Inferior parietal cortex (tissue), 1 donor: ENCODE measurements at regions not wholly inside any gene's neighbourhood (a gene's known extent, or its start where the extent isn't known, plus 50 kb on each side); places are given as distances from the start of the nearest gene placed in this dataset.
A peak's percentile ranks its signal among the peaks of the same experiment; 100 is the strongest.
"Not testable (repeated sequence)": the region's sequence is repeated elsewhere in the genome, so short reads cannot be mapped to it uniquely, and the experiment has no call there.

Experiments used
- DNase-seq: peaks from one replicate; pipeline ENCODE4 v3.0.0-alpha.2; 2016; ENCODE audit errors: extremely low spot score

- DNase-seq: peak; percentile 5
Observed at GRCh38 chr7:137110091-137110509, 233.4 kb downstream of the PTN start.

- not testable (repeated sequence) for DNase-seq
Observed at GRCh38 chr7:137107802-137108201, 235.7 kb downstream of the PTN start.

DNA sequence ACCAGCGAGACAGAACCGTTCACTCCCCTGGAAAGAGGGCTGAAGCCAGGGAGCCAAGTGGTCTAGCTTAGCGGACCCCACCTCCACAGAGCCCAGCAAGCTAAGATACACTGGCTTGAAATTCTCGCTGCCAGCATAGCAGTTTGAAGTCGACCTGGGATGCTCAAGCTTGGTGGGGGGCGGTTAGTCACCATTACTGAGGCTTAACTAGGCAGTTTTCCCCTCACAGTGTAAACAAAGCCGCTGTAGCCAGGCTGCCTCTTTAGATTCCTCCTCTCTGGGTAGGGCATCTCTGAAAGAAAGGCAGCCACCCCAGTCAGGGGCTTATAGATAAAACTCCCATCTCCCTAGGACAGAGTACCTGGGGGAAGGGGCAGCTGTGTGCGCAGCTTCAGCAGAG lies 235.1 kb downstream of the CHRM2 start:
- not testable (repeated sequence) for DNase-seq

GRCh38 chr7:137097111-137097510 lies 228.7 kb downstream of the CHRM2 start:
- no peak for DNase-seq

GRCh38 chr7:137096607-137097006 lies 228.2 kb downstream of the CHRM2 start:
- no peak for DNase-seq

DNA sequence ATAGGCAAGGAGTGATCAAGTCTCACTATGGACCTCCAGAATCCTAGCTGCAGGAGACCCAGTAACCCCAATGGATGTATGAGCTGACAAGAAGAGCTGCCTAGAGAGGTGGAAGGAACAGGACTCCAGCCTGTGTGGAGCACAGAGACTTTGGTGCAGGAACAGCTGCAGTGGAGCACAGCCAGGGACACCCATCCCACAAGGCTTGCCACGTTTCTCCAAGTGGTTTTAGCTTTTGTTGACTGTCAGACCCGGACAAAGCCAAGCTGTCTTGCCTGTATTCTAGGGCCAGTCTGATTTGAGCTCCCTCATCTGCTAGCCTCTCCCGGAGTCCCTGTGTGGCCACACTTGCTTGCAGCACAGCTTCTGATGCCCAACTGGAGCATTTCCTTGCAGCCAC lies 224.7 kb downstream of the CHRM2 start:
- DNase-seq: no peak

DNA sequence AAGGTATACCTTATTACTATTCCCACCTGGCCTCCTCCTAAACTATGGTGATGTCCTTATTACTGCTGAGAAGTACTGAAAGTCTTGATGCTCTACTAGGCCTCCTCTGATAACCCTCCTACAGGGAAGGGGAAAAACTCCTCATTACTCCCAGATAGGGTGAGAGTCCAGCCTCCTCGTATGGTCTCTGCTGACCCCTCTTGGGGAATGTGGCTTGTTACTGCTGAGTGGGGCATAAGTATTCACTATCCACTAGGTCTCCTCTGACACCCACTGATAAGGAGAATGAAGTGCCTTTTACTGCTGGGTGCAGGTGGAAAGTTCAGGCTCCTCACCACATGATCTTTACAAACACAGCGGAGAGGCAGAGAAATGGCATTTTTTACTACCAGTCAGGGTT lies 222.9 kb downstream of the CHRM2 start:
- no peak for DNase-seq

DNA sequence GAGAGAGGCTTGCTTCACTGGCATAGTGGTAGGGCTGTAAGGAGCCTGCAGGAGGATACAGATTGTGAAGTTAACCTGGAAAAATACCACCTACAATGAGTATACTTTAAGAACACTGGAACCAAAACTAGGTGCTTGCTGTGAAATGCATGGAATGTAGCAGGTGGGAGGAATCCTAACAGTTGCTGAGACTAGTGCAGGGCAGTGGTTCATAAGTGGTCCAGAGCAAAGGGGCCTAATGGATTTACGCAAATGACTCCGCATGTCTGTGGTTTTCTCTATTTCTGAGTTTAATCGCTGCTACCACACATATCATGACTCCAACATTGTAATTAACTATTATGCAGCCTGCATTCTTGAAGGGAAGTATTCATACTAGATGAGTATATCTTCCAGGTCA lies 218.4 kb downstream of the CHRM2 start:
- DNase-seq: no peak

GRCh38 chr7:137084607-137085380 lies 216.3 kb downstream of the CHRM2 start:
- DNase-seq: peak; percentile 58

GRCh38 chr7:137082391-137082790 lies 213.9 kb downstream of the CHRM2 start:
- DNase-seq: peak; percentile 4

GRCh38 chr7:137081321-137082093 lies 213.1 kb downstream of the CHRM2 start:
- peak; percentile 40 for DNase-seq

DNA sequence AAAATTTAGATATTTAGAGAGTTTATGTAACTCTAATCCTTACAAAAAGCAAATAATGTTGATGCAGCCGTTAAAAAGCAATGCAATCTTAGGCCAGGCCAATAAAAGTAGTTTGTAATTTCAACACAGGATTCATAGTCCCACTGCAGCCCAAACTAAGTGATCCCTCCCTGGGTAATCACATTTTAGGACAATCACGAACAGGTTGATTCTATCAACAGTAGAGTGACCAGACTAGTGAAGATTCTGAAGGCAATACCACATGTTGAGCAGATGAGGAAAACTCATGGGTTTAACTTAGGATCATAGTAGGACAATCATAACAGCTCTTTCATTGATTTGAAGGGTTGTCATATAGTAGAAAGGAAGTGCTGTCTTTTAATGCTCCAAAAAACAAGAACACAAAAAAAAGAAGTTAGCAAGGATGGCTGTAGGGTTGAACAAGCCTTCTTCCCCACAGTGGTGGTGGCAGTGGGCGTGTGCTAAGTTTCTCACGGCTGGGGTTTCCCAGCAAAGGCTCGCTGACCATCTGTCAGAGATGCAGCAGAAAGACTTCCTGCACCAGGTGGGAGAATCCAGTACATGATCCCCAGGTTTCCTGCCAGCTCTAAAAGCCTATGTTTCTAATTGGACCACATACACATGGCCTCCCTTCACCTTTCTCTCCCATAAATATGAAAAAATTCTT lies 212.2 kb downstream of the CHRM2 start:
- DNase-seq: peak; percentile 9

- no peak for DNase-seq
Observed at GRCh38 chr7:137078781-137079180, 210.3 kb downstream of the CHRM2 start.

DNA sequence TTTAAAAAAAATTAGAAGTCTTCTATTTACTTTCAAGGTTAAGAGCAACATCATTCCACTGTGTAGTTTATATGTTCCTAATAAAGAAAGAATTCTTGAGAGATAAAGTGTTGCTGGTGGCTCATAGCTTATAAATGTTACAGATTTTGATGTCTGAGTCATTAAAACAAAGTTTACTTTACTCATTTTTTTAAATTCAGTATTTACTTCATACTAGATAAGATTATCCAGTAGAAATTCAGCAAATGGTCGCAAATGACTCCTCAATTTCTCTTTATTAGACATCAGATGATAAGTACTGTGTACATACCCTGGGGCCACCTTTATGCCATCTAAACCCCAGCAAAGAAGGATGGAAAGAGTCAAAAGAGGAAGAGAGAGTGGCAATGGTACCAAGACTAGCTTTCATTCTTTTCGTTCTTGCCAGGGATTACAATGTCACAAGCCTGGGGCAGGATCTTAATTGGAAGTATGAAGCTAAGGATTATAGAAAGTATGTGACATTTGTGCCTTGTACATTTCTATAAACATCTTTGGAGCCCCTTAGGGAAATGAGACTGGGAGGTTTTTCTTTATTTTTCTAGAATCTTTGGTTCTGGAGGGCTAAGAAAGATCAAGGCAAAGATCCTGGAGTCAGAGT lies 206.1 kb downstream of the CHRM2 start:
- DNase-seq: no peak

DNA sequence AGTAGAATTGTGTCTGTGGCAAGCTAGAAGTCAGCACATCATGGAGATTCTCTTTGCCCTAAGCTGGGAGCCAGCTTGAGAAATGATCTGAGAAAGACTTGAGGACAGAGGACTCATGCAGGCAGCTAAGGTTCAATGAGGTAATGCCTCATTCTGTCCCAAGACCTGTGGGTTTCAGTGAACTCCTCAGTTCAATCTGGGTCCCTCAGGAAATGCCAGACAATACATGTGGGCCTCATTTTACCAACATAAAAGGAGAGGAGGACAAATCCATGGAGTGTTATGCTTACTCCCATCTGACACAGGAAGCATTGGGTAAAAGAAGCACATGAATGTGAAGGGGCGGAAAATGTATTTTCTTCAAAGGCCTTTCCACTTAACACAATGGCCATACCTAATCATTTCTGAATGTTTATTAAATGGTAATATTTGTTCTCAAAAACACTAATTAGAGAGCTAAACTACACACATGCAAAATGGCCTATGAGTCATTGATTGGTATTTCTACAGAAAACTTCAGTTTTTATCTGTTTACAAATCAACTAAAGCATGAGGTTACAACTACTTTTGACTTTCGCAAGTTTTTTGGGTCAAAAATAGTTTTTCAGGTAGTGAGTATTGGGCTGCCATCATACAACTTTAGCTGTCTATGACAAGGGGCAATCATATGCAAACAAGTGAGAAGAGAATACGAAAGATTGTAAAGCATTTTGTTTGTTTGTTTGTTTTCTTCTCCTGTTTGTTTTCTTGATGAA lies 205.3 kb downstream of the CHRM2 start:
- no peak for DNase-seq
